ENCODE measurements at regions not wholly inside any gene's neighbourhood (a gene's known extent, or its start where the extent isn't known, plus 50 kb on each side); places are given as distances from the start of the nearest gene placed in this dataset.
"Not testable (repeated sequence)": the region's sequence is repeated elsewhere in the genome, so short reads cannot be mapped to it uniquely, and the experiment has no call there.

DNA sequence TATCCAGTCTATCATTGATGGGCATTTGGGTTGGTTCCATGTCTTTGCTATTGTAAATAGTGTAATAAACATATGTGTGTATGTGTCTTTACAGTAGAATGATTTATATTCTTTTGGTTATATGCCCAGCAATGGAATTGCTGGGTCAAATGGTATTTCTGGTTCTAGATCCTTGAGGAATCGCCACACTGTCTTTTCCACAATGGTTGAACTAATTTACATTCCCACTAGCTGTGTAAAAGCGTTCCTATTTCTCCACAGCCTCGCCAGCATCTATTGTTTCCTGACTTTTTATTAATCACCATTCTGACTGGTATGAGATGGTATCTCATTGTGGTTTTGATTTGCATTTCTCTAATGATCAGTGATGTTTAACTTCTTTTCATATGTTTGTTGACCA lies 152.7 kb downstream of the CAPZA3 start:
- TF ChIP-seq POLR2A (IDR thresholded peaks at IDR 0.05) = not testable (repeated sequence)
- TF ChIP-seq, protein P1, sequence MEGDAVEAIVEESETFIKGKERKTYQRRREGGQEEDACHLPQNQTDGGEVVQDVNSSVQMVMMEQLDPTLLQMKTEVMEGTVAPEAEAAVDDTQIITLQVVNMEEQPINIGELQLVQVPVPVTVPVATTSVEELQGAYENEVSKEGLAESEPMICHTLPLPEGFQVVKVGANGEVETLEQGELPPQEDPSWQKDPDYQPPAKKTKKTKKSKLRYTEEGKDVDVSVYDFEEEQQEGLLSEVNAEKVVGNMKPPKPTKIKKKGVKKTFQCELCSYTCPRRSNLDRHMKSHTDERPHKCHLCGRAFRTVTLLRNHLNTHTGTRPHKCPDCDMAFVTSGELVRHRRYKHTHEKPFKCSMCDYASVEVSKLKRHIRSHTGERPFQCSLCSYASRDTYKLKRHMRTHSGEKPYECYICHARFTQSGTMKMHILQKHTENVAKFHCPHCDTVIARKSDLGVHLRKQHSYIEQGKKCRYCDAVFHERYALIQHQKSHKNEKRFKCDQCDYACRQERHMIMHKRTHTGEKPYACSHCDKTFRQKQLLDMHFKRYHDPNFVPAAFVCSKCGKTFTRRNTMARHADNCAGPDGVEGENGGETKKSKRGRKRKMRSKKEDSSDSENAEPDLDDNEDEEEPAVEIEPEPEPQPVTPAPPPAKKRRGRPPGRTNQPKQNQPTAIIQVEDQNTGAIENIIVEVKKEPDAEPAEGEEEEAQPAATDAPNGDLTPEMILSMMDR (IDR thresholded peaks at IDR 0.05) = not testable (repeated sequence)
